Loucy (cell line): ENCODE measurements at regions not wholly inside any gene's neighbourhood (a gene's known extent, or its start where the extent isn't known, plus 50 kb on each side); places are given as distances from the start of the nearest gene placed in this dataset.

Experiments used
- CTCF ChIP-seq: fragments of 200-600 bp; sonication (generic); conservative IDR thresholded peaks from 2 replicates; pipeline ENCODE4 v1.5.1; 2014; ENCODE audit warnings: mild to moderate bottlenecking, antibody characterized with exemption, low read length
- EZH2phosphoT487 ChIP-seq: fragments of 200-600 bp; IDR thresholded peaks from 2 replicates; pipeline ENCODE4 v1.6.1; 2018; ENCODE audit warnings: antibody characterized with exemption, mild to moderate bottlenecking, moderate library complexity, borderline replicate concordance

GRCh38 chr18:66271962-66272361, 331.9 kb downstream of the CDH19 start:
- no peak for TF ChIP-seq EZH2phosphoT487
- TF ChIP-seq CTCF = no peak
